Parathyroid adenoma (tissue), 2 donors: ENCODE measurements at regions not wholly inside any gene's neighbourhood (a gene's known extent, or its start where the extent isn't known, plus 50 kb on each side); places are given as distances from the start of the nearest gene placed in this dataset.

Experiments
- H2AFZ ChIP-seq: fragments of 300-600 bp; sonication (generic); one replicate; pipeline ENCODE4 v1.7.0; 2017; ENCODE audit warnings: antibody characterized with exemption, mild to moderate bottlenecking
- H3K27ac ChIP-seq: fragments of 300-600 bp; sonication (generic); one replicate; pipeline ENCODE4 v1.7.0; 2017
- H3K27me3 ChIP-seq: fragments of 300-600 bp; sonication (generic); one replicate; pipeline ENCODE4 v1.7.0; 2017; ENCODE audit warnings: low read length; ENCODE audit not compliant: control insufficient read depth, insufficient read depth
- H3K36me3 ChIP-seq: fragments of 300-600 bp; sonication (generic); one replicate; pipeline ENCODE4 v1.7.0; 2017; ENCODE audit warnings: low read length; ENCODE audit not compliant: control insufficient read depth, insufficient read depth
- H3K4me1 ChIP-seq: fragments of 300-600 bp; sonication (generic); one replicate; pipeline ENCODE4 v1.7.0; 2017; ENCODE audit warnings: control low read depth
- H3K4me2 ChIP-seq: fragments of 300-600 bp; sonication (generic); one replicate; pipeline ENCODE4 v1.7.0; 2017; ENCODE audit warnings: low read length
- H3K4me3 ChIP-seq: fragments of 300-600 bp; sonication (generic); one replicate; pipeline ENCODE4 v1.7.0; 2017; ENCODE audit warnings: low read depth, low read length
- H3K79me2 ChIP-seq: fragments of 300-600 bp; sonication (generic); one replicate; pipeline ENCODE4 v1.7.0; 2017; ENCODE audit warnings: control low read depth
- H3K9ac ChIP-seq: fragments of 300-600 bp; sonication (generic); one replicate; pipeline ENCODE4 v1.7.0; 2017; ENCODE audit warnings: mild to moderate bottlenecking
- H3K9me3 ChIP-seq: fragments of 300-600 bp; sonication (generic); one replicate; pipeline ENCODE4 v1.7.0; 2017; ENCODE audit warnings: low read length; ENCODE audit not compliant: control insufficient read depth
- TF ChIP-seq, protein P1 (sequence below): fragments of 300-600 bp; sonication (generic); IDR thresholded peaks from one replicate; pipeline ENCODE4 v1.7.0; 2017; ENCODE audit warnings: antibody characterized with exemption, mild to moderate bottlenecking
- donor health status: primary hyperparathyroidism.

DNA sequence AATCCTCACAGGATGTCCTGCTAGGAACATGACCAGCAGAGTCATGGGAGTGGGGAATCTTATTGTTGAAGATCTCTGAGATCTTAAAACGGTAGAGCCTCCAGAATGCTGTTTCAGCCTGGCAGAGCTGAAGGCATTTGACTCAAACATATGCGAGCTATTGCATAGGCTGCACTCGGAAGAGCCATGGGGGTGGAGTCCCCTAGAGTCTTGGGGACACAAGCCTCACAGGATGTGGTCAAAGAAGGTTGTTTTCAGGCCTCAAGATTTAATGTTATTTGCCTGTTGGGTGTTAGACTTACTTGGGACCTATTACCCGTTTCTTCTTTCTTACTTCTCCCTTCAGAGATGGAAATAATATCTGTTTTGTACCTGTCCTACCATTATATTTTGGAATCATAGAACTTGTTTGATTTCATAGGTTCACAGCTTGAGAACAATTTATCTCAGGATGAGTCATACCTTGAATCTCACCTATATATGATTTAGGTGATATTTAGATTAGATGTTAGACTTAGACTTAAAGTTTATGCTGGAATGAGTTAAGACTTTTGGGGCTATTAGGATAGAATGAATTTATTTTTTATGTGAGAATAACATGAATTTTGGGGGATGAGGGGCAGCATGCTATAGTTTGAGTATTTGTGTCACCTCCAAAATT lies 172.2 kb upstream of the ATP2B1 start:
- Histone ChIP-seq H3K4me3 (no peak overlapping the region), H3K36me3 (no peaks in the 10 kb centered on the region), H3K4me2 (no peak overlapping the region), H3K27me3 (no peaks in the 10 kb centered on the region), H2AFZ (no peak overlapping the region), H3K9me3 (no peaks in the 10 kb centered on the region), H3K4me1 (no peaks in the 10 kb centered on the region), H3K79me2 (no peaks in the 10 kb centered on the region), H3K9ac (no peak overlapping the region), H3K27ac (no peak overlapping the region)
- TF ChIP-seq, protein P1, sequence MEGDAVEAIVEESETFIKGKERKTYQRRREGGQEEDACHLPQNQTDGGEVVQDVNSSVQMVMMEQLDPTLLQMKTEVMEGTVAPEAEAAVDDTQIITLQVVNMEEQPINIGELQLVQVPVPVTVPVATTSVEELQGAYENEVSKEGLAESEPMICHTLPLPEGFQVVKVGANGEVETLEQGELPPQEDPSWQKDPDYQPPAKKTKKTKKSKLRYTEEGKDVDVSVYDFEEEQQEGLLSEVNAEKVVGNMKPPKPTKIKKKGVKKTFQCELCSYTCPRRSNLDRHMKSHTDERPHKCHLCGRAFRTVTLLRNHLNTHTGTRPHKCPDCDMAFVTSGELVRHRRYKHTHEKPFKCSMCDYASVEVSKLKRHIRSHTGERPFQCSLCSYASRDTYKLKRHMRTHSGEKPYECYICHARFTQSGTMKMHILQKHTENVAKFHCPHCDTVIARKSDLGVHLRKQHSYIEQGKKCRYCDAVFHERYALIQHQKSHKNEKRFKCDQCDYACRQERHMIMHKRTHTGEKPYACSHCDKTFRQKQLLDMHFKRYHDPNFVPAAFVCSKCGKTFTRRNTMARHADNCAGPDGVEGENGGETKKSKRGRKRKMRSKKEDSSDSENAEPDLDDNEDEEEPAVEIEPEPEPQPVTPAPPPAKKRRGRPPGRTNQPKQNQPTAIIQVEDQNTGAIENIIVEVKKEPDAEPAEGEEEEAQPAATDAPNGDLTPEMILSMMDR, result no peak

DNA sequence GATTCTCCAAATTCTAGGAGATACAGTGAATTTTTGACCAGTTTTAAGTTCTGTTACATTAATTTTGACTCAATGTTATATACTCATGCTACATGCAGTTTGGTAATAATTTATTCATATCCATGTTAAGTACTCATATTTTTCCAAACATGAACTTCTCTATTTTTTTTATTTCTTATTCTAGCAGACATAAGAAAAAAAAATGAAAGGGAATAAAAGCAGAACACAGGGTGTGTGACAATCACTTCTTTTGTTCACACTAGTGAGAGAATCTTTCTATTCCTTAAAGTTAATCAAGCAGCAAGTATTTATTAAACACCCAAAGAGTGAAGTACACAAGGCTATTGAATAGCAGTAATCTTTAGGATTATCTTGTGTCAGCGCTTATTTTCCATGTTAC lies 171.1 kb upstream of the ATP2B1 start:
- no peak overlapping the region for H3K9ac ChIP-seq
- H3K79me2 ChIP-seq, result no peaks in the 10 kb centered on the region
- H3K36me3 ChIP-seq, result no peaks in the 10 kb centered on the region
- no peak overlapping the region for H3K27ac ChIP-seq
- H3K27me3 ChIP-seq, result no peaks in the 10 kb centered on the region
- no peaks in the 10 kb centered on the region for H3K9me3 ChIP-seq
- no peaks in the 10 kb centered on the region for H3K4me1 ChIP-seq
- no peak overlapping the region for H2AFZ ChIP-seq
- H3K4me3 ChIP-seq, result no peak overlapping the region
- TF ChIP-seq, protein P1, result no peak
- H3K4me2 ChIP-seq, result no peak overlapping the region

DNA sequence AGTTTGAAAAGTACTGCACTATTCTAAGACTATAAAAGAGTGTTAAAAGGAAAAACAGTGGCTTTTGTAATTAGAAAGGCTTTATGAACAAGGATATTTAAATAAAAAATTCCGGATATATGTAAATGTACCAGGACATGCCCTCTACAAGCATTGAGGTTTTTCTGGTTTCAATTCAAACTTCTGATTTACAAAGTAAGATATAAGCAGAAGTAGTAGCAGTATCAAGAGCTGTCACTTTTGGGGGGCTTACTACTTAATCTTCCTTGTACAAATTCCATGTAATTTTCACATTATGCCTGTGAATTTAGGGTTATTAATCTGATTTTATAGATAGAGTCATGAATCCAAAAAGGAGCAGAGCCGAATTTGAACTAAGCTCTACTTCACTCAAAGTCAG lies 170.3 kb upstream of the ATP2B1 start:
- no peak overlapping the region for H3K27ac ChIP-seq
- H3K9me3 ChIP-seq, result no peaks in the 10 kb centered on the region
- no peak overlapping the region for H3K9ac ChIP-seq
- H3K36me3 ChIP-seq, result no peaks in the 10 kb centered on the region
- H2AFZ ChIP-seq, result no peak overlapping the region
- no peaks in the 10 kb centered on the region for H3K4me1 ChIP-seq
- no peaks in the 10 kb centered on the region for H3K79me2 ChIP-seq
- no peaks in the 10 kb centered on the region for H3K27me3 ChIP-seq
- TF ChIP-seq, protein P1, result no peak
- H3K4me2 ChIP-seq, result no peak overlapping the region
- no peak overlapping the region for H3K4me3 ChIP-seq

DNA sequence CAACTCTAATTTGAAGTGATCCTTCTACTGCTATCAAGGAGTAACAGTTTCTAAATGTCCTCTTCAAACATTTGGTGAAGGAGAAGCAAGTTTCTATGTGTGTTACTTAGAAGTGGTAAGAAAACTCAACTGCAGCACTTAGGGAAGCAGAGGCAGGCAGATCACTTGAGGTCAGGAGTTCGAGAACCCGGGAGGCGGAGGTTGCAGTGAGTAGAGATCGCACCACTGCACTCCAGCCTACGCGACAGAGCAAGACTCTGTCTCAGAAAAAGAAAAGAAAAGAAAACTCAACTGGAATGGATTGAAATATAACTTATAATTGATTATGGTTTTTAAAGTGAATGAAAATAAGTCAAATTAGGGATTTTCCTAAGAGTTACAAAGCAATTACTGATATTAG lies 169.7 kb upstream of the ATP2B1 start:
- no peaks in the 10 kb centered on the region for H3K27me3 ChIP-seq
- no peak overlapping the region for H2AFZ ChIP-seq
- no peak overlapping the region for H3K4me2 ChIP-seq
- no peak overlapping the region for H3K4me3 ChIP-seq
- no peaks in the 10 kb centered on the region for H3K9me3 ChIP-seq
- H3K4me1 ChIP-seq, result no peaks in the 10 kb centered on the region
- H3K27ac ChIP-seq, result no peak overlapping the region
- H3K9ac ChIP-seq, result no peak overlapping the region
- TF ChIP-seq, protein P1, result no peak
- H3K79me2 ChIP-seq, result no peaks in the 10 kb centered on the region
- no peaks in the 10 kb centered on the region for H3K36me3 ChIP-seq

DNA sequence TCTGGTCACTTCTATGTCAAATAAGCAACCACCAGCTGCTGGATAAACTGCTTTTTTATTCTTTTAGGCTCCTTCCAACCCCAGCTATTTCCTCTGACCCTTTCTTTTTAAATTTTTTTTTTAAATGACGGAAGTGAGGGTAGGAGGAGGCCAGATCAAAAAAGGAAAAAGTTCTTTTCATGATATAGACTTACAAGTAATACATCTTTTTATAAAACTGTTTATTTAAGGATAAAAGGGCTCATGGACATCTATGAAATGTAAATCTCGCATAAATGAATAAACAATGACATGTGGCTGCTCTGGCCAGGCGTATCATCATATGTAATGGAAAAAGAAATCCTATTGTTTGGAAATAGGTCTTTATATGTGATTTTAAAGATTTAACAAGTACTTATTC lies 169.0 kb upstream of the ATP2B1 start:
- Histone ChIP-seq H3K36me3 (no peaks in the 10 kb centered on the region), H3K27ac (no peak overlapping the region), H3K4me1 (no peaks in the 10 kb centered on the region), H2AFZ (no peak overlapping the region), H3K4me3 (no peak overlapping the region), H3K79me2 (no peaks in the 10 kb centered on the region), H3K9me3 (no peaks in the 10 kb centered on the region), H3K27me3 (no peaks in the 10 kb centered on the region), H3K4me2 (no peak overlapping the region), H3K9ac (no peak overlapping the region)
- TF ChIP-seq, protein P1, result no peak
